ENCODE measurements at regions not wholly inside any gene's neighbourhood (a gene's known extent, or its start where the extent isn't known, plus 50 kb on each side); places are given as distances from the start of the nearest gene placed in this dataset.

DNA sequence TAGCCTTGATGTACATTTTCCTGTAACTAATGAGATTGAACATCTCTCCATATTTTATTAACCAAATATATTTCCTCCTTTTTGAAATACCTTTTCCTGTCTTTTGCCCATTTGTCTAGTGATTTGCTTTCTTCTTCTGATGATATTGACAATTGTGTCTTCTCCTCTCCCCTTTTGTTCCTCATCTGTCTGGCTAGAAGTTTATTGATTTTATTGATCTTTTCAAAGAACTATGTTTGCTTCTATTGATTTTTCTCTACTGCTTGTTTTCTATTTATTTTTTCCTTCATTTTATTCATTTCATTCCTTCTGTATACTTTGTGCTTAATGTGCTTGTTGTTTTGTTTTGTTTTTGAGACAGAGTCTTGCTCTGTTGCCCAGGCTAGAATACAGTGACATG lies 181.4 kb upstream of the SMIM23 start:
- no peak for DNase-seq

DNA sequence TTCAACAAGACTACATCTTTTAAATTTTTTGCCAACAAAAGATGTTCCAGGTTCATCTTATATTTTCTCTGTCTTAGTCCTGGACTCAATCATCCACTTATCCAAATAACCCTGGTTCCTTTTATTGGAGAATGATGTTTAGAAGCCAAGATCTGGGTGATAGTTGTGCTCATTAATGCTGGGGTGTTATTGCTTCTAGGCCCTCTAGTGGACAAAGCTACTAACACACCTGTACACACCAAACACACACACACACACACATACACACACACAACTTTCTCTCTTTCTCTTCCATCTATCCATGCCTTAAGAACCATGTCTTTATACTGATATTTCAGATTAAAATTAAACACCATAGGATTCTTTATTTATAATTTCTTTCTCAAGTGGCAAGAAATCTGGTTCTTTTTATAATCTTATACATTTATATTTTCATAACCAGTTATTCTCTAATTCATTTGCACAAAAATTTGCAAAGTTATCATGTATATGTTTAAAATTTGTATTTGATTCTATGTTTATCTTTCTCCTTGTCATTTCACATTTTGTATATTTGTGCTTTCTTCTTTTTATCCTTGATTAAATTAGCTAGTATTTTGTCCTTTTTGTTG lies 179.1 kb upstream of the SMIM23 start:
- no peak for DNase-seq

- DNase-seq, result no peak
Measured at GRCh38 chr5:171607863-171608262, 177.8 kb upstream of the SMIM23 start.

DNA sequence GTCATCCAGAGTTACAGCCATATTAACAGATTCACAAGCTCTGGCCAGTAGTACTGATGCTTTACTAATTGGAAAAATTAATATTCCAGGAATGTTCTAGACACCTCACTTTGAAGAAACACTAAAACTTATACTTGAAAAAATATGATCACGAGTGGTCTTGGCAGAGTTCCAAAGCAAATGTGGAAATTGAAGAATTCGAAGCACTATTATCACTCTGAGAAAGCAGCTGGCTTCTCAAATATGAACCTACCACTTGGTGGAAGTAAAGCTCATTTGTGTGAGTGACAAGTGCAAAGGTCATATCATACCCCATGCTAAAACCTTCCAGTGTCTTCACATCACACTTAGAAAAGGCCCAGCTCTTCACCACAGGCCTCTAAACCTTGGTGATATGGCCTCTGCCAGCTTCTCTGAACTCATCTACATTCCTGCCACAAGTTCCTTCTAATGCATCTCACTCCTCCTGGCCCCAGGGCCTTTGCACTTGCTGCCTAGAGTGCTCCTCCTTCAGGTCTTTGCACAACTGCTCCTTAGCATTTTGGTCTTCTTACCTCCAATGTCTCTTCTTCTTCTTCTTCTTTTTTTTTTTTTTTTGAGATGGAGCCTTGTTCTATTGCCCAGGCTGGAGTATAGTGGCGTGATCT lies 175.7 kb upstream of the SMIM23 start:
- no peak for DNase-seq

GRCh38 chr5:171610686-171611085 lies 174.9 kb upstream of the SMIM23 start:
- DNase-seq, result no peak

DNA sequence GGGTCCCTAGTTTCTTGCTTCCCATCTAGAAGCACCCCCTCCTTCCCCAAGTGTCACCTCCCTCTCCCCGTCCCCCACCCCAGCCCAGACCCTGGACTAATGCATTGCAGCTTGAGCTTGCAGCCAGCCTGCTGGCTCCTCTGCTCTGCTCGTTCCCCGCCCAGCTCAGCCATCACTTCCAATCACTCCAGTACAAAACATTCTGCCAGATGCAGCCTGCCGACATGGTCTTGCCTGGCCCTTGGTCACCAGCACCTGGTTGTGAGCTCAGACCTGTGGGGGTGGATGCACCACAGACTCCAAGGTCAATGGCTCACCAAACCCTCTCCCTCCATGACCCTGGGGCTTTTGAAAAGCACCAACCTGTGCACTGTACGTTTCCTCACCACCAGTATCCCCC lies 172.9 kb upstream of the SMIM23 start:
- no peak for DNase-seq

DNA sequence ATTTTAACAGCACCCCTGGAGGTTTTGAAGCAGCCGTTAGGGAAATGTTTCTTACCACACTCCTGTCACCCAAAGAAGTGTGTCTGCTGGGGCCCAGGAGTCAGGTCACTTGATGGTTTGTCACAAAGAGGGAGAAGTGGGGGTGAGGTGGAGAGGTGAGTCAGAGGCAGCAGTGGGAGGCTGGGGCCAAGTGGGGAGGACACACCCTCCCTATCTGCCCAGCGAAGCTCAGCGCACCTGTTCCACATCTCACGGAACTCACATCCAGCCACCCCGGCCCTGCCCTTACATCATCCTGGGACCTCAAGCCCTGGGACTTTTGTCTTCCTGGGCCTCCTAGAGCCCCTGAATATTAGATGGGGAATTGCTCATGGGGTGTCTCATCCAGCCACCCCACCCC lies 171.1 kb upstream of the SMIM23 start:
- DNase-seq, result no peak

DNA sequence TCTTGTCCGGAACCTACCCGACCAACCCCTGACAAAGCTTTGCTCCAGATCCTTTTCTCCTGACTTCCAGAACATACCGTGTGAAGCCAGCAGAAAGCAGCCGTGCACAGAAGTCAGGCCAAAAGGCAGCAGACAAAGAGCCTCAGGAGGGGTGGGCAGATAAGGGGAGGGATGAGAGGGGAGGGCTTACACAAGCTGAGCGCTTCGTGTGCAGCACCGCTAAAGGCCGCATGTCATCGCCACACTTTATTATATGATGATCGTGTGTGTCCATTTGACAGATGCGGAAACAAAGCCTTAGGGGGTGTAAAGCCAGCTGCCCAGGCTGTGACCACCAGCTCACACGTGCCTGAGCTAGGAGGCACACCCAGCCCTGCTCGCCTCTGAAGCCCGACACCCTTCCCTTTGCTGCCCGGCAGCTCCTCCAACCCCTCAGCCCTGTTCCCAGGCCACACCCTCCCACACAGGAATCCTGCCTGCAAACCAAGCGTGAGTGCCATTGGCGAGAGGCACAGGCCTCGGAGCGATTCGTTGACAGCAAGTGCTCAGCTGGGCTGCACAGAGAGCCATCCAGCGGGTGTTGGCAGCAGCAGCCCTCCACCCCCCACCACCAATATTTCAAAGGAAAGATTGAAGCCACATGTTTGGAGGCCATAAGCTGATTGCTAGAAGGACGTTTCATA lies 170.5 kb upstream of the SMIM23 start:
- peak; percentile 58 for DNase-seq

GRCh38 chr5:171615705-171616640 lies 169.6 kb upstream of the SMIM23 start:
- DNase-seq, result no peak

GRCh38 chr5:171617266-171617665 lies 168.4 kb upstream of the SMIM23 start:
- no peak for DNase-seq

DNA sequence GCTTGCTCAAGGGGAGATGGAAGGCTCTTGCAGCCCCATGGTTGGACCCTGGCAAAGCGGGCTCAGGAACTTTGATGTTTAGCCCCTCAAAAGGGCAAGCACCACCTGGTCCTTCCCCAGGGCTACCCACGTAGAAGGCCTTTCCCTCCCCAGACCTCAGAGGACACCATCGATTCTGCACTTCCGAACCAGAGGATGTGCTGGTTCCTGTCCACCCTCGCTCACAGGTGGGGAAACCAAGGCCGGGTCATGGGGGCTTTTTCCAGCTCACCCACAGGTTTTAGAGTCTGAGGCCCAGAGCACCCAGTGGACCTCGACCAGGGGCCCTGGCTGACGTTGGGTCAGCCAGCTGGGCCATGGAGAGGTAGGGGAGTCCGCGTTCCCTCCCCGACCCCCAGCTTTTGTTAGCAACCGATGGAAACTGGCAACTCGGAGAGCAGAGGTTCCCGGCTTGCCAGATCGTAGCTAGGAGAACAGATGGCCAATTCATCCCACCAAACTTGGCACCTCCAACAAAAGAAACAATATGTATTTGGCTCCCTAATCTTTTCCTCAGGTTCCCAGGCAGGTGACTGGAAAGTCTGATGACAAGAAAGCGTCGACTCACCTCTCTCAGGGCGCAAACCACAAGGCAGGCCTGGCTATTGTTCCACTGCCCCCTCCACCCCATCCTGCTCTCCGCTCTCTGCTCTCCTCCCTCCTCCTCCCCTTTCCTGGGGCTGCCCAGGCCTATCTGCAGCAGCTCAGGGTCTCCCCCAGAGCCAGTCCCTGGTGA lies 167.6 kb upstream of the SMIM23 start:
- peak; percentile 67 for DNase-seq

GRCh38 chr5:171619196-171619595 lies 166.4 kb upstream of the SMIM23 start:
- no peak for DNase-seq

DNA sequence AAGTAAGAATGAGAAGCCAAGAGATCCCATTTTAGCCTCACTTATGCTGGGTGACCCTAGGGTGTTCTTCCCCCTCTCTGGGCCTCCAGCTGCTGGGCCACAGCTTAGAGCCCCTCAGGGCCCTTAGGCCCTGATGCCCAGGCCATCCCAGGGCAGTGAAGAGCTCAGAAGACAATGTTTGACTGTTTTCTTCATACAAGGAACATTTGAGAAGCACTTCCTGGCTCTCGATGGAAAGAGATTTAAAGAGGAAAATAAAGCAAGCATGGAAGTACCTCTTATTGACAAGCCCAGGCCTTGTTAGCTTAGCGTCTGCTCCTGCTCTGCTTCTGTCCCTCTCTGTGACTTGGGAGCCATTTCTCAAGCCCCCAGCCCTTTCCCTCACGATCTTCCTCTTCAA lies 165.9 kb upstream of the SMIM23 start:
- DNase-seq, result no peak

- DNase-seq, result no peak
Measured at GRCh38 chr5:171622010-171622409, 163.6 kb upstream of the SMIM23 start.

GRCh38 chr5:171623107-171623506 lies 162.5 kb upstream of the SMIM23 start:
- DNase-seq, result no peak

DNA sequence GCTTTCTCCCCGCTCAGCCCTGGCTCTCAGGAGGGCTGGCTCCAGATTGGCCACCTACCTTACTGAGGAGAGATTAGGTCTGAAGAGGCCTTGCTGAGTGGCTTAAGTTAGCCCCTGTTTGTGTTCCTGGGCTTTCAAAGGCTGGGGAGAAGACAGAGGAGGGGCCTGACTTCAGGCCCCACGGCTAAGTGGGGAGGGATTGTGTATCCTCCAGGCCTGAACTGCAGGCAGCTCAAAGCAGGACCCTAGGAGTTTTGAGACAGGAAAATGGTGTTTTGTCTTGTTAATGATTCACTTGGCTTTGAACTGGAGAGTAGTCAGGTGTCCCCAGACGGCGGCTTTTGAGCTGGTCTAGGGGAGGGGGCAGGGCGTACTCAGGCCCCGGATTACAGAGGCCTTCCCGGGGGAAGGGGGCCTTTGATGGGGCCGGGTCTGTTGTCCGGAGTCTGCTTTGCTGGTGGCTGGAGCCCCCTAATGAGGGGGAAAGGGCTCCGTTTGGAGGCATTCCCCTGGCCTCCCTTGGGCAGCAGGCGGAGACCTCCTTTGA lies 162.0 kb upstream of the SMIM23 start:
- DNase-seq, result no peak

DNA sequence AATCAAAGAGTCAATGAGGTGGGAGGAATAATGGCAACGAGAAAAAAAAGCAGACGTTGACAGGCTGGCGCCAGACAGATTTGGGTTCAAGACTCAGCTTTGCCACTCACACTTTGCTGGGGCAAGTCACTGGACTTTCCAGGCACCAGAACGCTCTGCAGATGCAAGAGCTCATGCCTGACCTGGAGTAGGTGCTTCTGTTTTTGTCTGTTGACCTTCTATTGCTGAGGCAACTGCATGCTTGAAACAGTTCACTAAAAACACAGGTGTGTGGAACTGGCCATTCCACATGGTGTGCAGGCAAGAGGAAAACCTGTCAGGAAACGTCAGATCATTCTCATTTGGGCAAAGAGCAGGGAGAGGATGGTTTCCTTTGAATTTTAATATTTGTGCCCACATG lies 161.2 kb upstream of the SMIM23 start:
- DNase-seq, result no peak

DNA sequence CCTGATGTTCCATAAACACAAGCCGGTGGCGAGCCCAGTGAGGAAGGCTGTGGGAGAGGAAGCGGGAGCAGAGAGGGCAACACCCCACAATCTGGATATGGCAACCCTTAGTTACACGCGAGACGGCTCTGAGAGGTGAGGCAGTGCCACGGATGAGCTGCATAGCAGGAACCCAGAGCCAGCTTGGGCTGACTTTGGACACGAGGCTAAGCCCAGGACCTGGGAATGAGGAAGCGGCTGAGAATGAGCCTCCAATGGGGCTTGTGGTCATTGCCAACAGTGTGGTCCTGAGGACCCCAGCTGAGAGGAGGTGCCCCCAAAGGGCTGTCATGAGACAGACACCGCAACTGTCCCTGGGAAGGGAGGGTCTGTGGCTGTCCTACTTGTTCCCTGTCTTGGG lies 160.0 kb upstream of the SMIM23 start:
- no peak for DNase-seq

DNA sequence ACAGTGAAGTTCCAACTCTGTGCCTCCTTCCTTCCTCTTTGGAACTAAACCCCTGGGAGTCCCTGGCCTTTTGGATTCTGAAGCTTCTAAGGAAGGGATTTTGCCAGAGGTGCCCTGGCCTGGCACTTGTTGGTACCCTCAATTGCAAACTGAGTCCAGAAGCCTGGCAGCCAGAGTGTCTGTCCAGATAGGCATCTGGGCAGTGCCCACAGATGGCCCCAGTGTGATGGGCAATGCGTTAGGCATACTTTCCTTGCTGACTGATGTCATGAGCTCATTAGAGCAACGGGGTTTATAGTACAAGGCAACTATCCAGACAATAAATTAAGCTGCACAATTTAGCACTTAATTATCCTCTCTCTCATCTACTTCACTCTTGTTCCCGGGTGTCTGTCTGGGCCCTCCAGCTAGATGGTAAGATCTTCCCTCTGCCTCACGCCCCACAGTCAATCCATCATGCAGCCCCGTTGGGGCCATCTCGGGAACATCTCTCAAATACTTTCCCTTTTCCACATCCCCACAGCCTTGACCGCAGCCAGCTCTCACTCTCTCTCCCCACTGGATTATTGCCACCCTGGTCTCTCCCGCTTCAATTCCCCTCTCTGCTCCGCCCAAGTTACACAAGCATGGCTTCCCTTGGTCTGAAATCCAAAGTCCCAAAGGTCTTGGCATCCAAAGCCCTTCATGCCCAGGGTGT lies 157.5 kb upstream of the SMIM23 start:
- no peak for DNase-seq

- DNase-seq, result no peak
Measured at GRCh38 chr5:171628633-171628974, 157.0 kb upstream of the SMIM23 start.

- no peak for DNase-seq
Measured at GRCh38 chr5:171629221-171629620, 156.4 kb upstream of the SMIM23 start.

Data from hindlimb muscle (tissue), 1 donor.